HG02884 (cell line): ENCODE measurements at regions not wholly inside any gene's neighbourhood (a gene's known extent, or its start where the extent isn't known, plus 50 kb on each side); places are given as distances from the start of the nearest gene placed in this dataset.
"Not testable (repeated sequence)": the region's sequence is repeated elsewhere in the genome, so short reads cannot be mapped to it uniquely, and the experiment has no call there.

Experiments used
- ATAC-seq: cut with Tn5 transposase; IDR thresholded peaks from one replicate; pipeline ENCODE4 v1.9.1; 2021; ENCODE audit warnings: mild to moderate bottlenecking, moderate library complexity; ENCODE audit not compliant: unreplicated experiment

DNA sequence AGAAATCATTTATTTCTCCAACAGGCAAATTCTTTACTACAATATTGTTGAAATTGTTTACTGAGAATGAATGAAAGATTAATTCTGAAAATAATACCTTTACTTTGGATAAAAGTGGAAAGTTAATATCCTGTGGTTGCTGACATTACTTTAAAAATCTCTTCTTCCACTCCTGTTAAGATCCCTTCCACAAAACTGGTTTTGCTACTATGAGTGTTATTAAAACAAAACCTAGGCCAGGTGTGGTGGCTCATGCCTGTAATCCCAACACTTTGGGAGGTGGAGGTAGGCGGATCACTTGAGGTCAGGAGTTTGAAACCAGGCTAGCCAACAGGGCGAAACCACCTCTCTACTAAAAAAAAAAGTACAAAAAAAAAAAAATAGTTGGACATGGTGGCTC is 123.9 kb upstream of the CCDC150 start:
- no peak for ATAC-seq

- ATAC-seq = no peak
Measured at GRCh38 chr2:196516564-196516963, 123.0 kb upstream of the CCDC150 start.

DNA sequence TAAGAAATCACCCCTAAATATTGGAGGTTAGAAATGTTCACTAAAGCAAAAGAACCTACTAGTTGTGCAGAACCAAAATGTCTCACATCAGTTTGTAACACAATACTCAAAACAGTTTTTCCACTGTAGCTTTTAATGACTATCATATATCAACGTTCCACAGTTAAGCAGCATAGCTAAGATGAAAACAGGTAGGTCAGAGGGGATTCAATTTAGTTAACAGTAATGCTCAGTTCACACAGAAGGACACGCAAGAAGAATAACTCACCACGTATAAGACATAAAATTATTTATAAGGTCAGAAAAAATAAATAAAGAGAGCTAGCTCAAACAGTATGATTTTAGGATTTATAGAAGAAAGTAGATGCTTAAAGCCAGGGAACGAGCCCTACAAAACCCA is 118.9 kb upstream of the CCDC150 start:
- no peak for ATAC-seq

- not testable (repeated sequence) for ATAC-seq
Measured at GRCh38 chr2:196526981-196527725, 112.4 kb upstream of the CCDC150 start.

- peak; percentile 39 for ATAC-seq
Measured at GRCh38 chr2:196528486-196529223, 110.9 kb upstream of the CCDC150 start.

DNA sequence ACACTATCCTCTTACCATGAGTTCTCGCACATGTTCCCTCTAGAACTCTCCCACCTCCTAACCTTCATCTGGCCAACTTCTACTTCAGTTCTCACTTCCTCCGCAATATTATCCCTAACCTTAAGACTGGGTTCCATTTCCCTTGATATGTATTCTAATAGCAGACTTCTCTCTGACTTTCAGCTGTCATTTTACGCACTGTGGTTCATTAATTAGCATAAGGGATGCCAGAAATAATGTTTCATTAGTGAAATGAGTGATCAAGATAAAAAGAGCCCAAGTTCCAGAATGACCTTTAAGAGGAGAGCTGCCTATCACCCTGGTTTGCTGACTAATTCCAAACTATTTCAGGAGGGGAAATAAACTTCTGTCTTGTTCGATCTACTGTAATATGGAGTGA is 108.6 kb upstream of the CCDC150 start:
- peak; percentile 65 for ATAC-seq

DNA sequence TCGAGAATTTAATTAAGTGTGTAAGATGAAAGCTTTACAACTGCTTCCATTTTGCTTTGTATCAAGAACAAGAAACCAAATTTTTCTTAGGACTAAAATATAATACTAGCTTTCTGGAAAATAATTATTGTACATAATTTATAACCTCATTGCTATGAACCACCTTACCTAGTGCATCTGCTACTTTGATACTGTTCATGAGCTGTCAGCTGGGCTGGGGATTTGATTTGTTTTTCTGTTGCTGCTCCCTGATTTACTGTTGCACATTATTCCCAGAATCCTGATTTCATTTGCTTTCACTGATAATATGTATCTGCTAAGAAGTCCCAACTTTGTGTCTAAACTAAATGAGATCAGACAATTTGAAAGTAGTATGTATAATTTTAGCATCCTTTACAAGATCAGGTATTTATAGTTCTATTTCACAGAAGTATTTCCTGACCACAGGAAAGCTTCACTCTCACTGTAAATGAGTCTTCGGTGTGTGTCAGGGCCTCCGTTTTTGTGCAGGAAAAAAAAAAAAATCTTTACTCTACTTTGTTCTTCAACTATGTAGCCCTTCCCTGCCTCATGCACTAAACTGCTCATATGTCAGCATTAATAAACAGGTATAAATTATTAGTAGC is 105.6 kb upstream of the CCDC150 start:
- peak; percentile 39 for ATAC-seq

DNA sequence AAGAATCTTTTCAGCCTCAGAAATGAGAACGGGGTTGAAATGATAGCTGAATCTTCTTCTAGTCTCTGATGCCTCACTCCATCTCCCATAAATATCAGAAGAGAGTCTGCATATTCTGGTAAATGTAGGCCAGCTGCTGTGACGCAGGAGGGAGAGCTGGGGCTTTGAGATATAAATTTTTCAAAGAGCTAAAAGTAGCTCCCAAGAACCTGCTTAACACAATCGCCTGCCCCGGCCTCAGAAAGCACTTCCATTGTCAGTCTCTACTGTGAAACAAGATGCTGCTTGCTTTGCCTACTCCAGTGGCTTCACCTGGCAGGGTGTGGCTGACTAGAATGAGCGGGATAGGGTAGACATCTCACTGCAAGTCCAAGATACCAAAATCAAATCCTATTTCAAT is 105.0 kb upstream of the CCDC150 start:
- no peak for ATAC-seq

DNA sequence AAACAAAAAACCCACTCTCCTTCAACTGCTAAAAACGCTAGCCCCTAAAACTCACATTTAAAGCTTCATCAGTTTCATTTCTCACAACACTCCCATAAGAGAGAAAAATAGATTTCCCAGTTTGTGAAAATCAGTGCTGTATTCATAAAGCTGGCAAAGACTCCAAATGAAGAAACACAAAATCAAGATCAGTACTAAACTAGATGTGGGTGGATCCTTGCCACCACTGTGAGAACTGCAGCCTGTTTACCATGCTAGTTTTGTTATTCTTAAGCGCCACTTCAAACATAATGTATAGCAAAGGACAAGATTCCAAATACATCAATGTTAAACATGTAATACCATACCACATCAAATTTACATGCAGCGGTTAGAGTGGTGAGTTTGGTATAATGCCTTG is 104.5 kb upstream of the CCDC150 start:
- ATAC-seq = no peak

DNA sequence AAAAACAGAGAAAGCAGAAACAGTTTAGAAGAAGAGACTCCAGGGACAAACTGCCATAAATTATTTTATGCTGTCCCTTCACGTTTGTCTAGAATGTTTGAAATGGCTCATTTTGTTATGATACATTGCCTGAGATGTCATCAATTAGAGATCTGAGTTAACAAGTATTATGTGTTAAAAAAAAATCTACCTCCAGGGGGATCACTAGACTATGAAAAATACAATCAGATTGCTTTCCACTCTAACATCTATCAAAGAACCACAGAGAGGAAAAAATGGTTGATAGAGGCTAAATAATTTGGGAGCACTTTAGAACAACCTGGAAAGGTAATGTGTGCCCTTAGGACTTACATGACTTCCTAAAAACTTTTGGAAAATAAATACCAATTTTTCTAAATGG is 103.8 kb upstream of the CCDC150 start:
- no peak for ATAC-seq

- ATAC-seq = no peak
Measured at GRCh38 chr2:196537311-196537710, 102.2 kb upstream of the CCDC150 start.

DNA sequence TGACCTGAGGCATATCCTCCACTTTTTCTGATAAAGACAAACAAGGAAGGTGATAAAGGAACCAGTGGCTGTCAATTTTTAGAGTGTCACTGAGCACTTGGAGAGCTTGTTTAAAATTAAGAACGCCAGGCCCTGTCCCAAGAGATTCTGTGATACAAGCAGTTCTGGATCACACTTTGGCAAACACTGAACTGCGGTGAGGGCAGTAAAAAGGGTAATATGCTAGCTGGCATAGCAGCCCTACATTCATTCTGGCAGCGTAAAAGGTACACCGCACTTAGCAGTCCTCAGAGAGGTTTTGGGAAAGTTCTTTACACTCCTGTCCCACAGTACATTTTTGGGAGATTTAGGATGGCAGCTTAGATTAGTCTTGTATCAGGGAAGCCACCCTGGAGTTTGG is 101.3 kb upstream of the CCDC150 start:
- ATAC-seq = no peak

GRCh38 chr2:196538646-196539045 is 100.9 kb upstream of the CCDC150 start:
- ATAC-seq = no peak

DNA sequence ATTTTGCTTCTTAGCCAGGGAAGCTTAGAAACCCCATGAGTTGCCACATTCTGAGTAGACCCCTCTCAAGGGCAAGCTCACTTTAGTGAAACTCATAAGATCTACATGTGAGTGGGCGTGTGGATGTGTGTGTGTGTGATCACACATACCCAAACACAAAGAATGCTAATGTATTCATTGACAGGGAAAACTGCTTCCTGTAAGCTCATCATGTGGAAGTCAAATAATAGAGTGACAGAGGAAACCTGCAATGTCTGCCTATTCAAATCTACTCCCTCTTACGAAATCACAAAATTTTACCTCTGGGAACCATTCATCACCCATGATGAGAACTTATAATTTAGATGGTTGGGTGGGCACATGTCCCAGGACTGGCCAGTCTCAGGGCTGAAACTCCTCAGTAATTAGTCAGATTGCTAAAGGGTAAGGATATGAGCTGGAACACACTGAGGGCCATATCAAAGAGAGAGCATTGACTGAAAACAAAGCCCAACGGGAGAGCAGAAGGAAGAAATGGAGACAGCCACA is 94.5 kb upstream of the CCDC150 start:
- ATAC-seq = no peak

GRCh38 chr2:196546151-196546919 is 93.2 kb upstream of the CCDC150 start:
- ATAC-seq = no peak

DNA sequence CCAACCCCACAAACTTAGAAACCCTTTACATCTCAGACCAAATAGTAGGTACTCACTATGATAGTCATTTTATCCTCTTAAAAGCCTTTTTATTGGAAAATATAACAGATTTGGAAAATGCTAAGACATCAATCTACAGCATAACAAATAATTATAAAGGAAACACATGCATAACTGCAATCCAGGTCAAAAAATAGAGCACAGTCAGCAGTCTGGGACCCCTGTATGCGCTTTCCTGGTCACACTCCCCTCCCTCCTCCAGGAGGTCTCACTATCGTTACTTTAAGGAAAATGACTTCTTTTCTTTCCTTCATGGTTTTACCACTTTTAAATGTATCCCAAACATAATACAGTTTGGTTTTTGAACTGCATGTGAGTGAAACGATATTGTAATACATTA is 90.5 kb upstream of the CCDC150 start:
- ATAC-seq = no peak

DNA sequence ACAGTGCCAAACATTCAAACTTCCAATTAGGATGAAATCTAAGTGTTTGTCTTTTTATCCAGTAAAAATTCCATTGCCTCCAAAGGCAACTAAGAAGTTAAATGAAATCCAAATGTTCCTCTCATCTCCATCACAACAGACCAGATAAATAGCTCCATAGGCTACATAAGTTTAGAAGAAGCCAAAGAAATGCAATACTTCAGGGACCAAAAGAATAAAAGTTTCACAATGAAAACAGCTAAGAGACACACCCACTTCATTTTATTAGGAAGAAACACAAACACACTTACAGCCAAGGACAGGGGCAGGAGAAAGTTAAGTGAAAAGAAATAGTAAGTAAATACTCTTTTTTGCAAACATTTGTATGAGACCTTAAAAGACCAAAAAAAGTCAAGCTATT is 88.5 kb upstream of the CCDC150 start:
- no peak for ATAC-seq

DNA sequence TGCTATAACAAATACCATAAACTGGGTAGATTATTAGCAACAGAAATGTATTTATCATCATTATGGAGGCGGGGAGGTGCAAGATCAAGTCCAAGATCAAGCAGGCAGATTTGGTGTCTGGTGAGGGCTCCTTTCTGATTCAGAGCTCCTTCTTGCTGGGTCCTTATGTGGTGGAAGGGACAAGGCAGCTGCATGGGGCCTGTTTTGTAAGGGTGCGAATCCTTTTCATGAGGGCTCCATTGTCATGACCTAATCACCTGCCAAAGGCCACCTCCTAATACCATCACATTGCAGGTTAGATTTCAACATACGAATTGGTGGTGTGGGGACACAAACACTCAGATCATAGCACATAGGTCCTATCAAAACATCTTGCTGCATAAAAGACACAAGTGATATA is 84.4 kb upstream of the CCDC150 start:
- no peak for ATAC-seq

- ATAC-seq = no peak
Measured at GRCh38 chr2:196555726-196556125, 83.8 kb upstream of the CCDC150 start.

- ATAC-seq = no peak
Measured at GRCh38 chr2:196558497-196558896, 81.0 kb upstream of the CCDC150 start.

DNA sequence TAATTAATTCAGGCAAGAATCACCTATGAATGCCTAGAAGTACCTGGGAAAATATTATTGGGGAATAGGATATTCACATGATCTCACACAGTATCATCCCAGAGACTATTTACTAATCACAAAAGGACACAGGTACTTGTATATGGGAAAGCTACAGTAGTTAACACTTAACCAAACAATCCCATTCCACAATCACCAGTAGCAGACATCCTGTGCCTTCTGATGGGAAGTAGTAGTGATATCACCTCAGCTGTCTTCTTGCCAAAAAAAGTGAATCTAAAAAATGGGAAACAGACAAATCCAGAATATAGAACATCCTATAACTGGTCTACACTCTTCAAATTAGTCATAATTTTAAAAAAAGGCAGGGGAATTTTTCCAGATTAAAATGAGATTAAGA is 75.6 kb upstream of the CCDC150 start:
- no peak for ATAC-seq
